ENCODE measurements at regions not wholly inside any gene's neighbourhood (a gene's known extent, or its start where the extent isn't known, plus 50 kb on each side); places are given as distances from the start of the nearest gene placed in this dataset.

DNA sequence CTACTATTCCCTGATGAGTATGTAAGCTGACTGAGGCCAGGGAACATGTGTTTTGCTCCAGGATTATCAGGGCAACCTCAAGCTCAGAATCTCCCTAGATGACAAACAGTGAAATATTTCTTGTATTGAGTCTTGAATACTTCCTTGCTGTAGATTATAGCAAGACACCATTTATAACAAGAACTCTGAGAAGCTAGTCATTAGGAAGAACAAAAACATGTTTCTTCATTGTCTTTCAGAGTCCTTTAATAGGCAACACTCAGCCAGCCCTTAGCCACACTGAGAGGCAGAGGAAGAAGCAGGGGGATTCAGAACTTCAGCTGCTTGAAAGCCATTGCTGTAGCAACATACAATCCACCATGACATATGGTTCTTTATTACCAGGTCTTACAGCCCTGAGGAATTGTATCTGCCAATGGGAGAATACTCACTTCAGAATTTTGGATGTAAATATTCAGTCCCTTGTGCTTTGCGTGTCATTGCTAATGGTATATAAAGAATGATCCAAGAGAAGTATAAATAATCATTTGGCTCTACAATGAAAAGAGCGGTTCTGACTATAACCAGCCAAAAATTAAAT lies 117.5 kb upstream of the NCKAP5 start:
- TF ChIP-seq, protein P1, sequence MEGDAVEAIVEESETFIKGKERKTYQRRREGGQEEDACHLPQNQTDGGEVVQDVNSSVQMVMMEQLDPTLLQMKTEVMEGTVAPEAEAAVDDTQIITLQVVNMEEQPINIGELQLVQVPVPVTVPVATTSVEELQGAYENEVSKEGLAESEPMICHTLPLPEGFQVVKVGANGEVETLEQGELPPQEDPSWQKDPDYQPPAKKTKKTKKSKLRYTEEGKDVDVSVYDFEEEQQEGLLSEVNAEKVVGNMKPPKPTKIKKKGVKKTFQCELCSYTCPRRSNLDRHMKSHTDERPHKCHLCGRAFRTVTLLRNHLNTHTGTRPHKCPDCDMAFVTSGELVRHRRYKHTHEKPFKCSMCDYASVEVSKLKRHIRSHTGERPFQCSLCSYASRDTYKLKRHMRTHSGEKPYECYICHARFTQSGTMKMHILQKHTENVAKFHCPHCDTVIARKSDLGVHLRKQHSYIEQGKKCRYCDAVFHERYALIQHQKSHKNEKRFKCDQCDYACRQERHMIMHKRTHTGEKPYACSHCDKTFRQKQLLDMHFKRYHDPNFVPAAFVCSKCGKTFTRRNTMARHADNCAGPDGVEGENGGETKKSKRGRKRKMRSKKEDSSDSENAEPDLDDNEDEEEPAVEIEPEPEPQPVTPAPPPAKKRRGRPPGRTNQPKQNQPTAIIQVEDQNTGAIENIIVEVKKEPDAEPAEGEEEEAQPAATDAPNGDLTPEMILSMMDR (conservative IDR thresholded peaks at IDR 0.05; ENCODE audit: low read length), result no peak
- TF ChIP-seq EZH2phosphoT487 (IDR thresholded peaks at IDR 0.05; ENCODE audit: borderline replicate concordance), result no peak

All from Loucy (cell line).